Erythroblast (primary cell): ENCODE measurements at regions not wholly inside any gene's neighbourhood (a gene's known extent, or its start where the extent isn't known, plus 50 kb on each side); places are given as distances from the start of the nearest gene placed in this dataset.

Source experiments
- GATA1 ChIP-seq: IDR thresholded peaks from 2 replicates; pipeline ENCODE4 v1.6.1; 2011; ENCODE audit warnings: low read depth, mild to moderate bottlenecking, control low read depth, low read length, moderate library complexity
- POLR2A ChIP-seq: IDR thresholded peaks from 2 replicates; pipeline ENCODE4 v1.6.1; 2011; ENCODE audit warnings: mild to moderate bottlenecking, low read length

DNA sequence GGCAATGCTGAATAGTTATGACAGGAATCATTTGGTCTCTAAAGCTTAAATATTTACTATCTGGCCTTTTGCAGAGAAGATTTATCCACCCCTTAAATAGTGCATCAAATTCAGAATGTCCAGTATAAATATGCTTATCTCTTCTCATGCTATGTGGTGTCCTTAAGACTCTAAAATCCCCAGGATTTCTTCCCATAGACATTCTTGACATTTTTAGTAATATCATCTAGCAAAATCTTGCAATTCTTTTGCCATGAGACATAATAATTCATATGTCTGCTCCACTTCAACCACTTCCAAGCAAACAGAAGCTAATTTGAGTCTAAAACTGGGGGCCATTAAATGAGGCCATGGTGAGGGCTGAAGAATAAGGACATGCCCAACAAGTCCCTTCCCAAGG is 1923.4 kb upstream of the CDH9 start:
- TF ChIP-seq POLR2A (no peak), GATA1 (no peak)
